Fibroblast of lung (primary cell): ENCODE measurements at regions not wholly inside any gene's neighbourhood (a gene's known extent, or its start where the extent isn't known, plus 50 kb on each side); places are given as distances from the start of the nearest gene placed in this dataset.
"Not testable (repeated sequence)": the region's sequence is repeated elsewhere in the genome, so short reads cannot be mapped to it uniquely, and the experiment has no call there.

Experiments
- DNase-seq, 2 donors: peaks; one replicate each; pipeline versions ENCODE4 v3.0.0 to v3.0.0-alpha.2; 2010; ENCODE audit warnings: low read depth in 2 of 2
- H2AFZ ChIP-seq: 2 replicates; pipeline ENCODE4 v1.5.1; 2012; ENCODE audit warnings: low read length, control low read depth, inconsistent platforms
- H3K27ac ChIP-seq: 2 replicates; pipeline ENCODE4 v1.5.1; 2011; ENCODE audit warnings: low read length, control low read depth; ENCODE audit not compliant: insufficient read depth
- H3K27me3 ChIP-seq: 2 replicates; pipeline ENCODE4 v1.5.1; 2011; ENCODE audit warnings: mild to moderate bottlenecking, low read length; ENCODE audit not compliant: control insufficient read depth, insufficient read depth
- H3K36me3 ChIP-seq: 2 replicates; pipeline ENCODE4 v1.5.1; 2011; ENCODE audit warnings: low read length; ENCODE audit not compliant: control insufficient read depth, insufficient read depth
- H3K4me1 ChIP-seq: 2 replicates; pipeline ENCODE4 v1.5.1; 2011; ENCODE audit warnings: low read length; ENCODE audit not compliant: control insufficient read depth, insufficient read depth; ENCODE audit errors: extremely low read depth
- H3K4me2 ChIP-seq: 2 replicates; pipeline ENCODE4 v1.5.1; 2011; ENCODE audit warnings: low read length, control low read depth; ENCODE audit not compliant: insufficient read depth; ENCODE audit errors: extremely low read depth
- H3K4me3 ChIP-seq, 4 experiments: fragments of 200-600 bp in 1 of 4; sonication (generic) in 1 of 4; replicated peaks in 1 of 4; 2 replicates each; pipeline ENCODE4 v1.5.1; 2011 to 2016; ENCODE audit warnings: low read length in 4 of 4, low read depth in 3 of 4, mild to moderate bottlenecking in 3 of 4, control low read depth in 2 of 4, inconsistent platforms in 1 of 4, mixed read lengths in 1 of 4; ENCODE audit not compliant: insufficient read depth in 1 of 4; ENCODE audit errors: control extremely low read depth in 1 of 4
- H3K79me2 ChIP-seq: 2 replicates; pipeline ENCODE4 v1.5.1; 2012; ENCODE audit warnings: mild to moderate bottlenecking, low read length, inconsistent platforms; ENCODE audit not compliant: control insufficient read depth, insufficient read depth
- H3K9ac ChIP-seq: 2 replicates; pipeline ENCODE4 v1.5.1; 2011; ENCODE audit warnings: mild to moderate bottlenecking, low read length, control low read depth; ENCODE audit not compliant: insufficient read depth
- H3K9me3 ChIP-seq: 2 replicates; pipeline ENCODE4 v1.5.1; 2012; ENCODE audit warnings: low read depth, low read length; ENCODE audit not compliant: control insufficient read depth, insufficient read depth
- H4K20me1 ChIP-seq: 2 replicates; pipeline ENCODE4 v1.5.1; 2011; ENCODE audit warnings: low read length; ENCODE audit not compliant: control insufficient read depth, insufficient read depth; ENCODE audit errors: extremely low read depth
- CTCF ChIP-seq, 2 donors: IDR thresholded peaks in 1 of 2; conservative IDR thresholded peaks in 1 of 2; 1 replicate in 1 of 2; 2 replicates in 1 of 2; pipeline ENCODE4 v1.5.1; 2011 to 2012; ENCODE audit warnings: low read length in 2 of 2, control low read depth in 1 of 2, inconsistent platforms in 1 of 2, low read depth in 1 of 2, mild to moderate bottlenecking in 1 of 2
- EZH2 ChIP-seq: IDR thresholded peaks from 2 replicates; pipeline ENCODE4 v1.5.1; 2012; ENCODE audit warnings: low read length, control low read depth, mild to moderate bottlenecking; ENCODE audit errors: missing control alignments

- peak; percentile 66 to 89 for DNase-seq
- H3K27ac ChIP-seq, result no peak overlapping the region
- H3K79me2 ChIP-seq, result no peaks in the 10 kb centered on the region
- H3K36me3 ChIP-seq, result no peaks in the 10 kb centered on the region
- no peak for TF ChIP-seq CTCF (conservative IDR thresholded peaks at IDR 0.05 in 1 of 2, IDR thresholded peaks at IDR 0.05 in 1 of 2; ENCODE audit: low read depth in 1 of 2, low read length in 2 of 2)
- no peak for TF ChIP-seq EZH2
- no peak overlapping the region for H3K4me3 ChIP-seq
- no peak overlapping the region for H3K9ac ChIP-seq
- no peaks in the 10 kb centered on the region for H3K9me3 ChIP-seq
- H4K20me1 ChIP-seq, result no peaks in the 10 kb centered on the region
- no peak overlapping the region for H2AFZ ChIP-seq
- H3K4me1 ChIP-seq, result peaks cover 9% of the 10 kb centered on the region
- no peaks in the 10 kb centered on the region for H3K27me3 ChIP-seq
- no peak overlapping the region for H3K4me2 ChIP-seq
These were observed 246.2 kb upstream of the PITX2 start for GRCh38 chr4:110869114-110869513.

- Histone ChIP-seq H3K27me3 (no peaks in the 10 kb centered on the region), H4K20me1 (no peaks in the 10 kb centered on the region), H3K36me3 (no peaks in the 10 kb centered on the region), H3K9me3 (no peaks in the 10 kb centered on the region), H3K4me3 (no peak overlapping the region), H3K4me2 (peak overlapping the region; percentile 8), H2AFZ (no peak overlapping the region), H3K27ac (no peak overlapping the region), H3K9ac (no peak overlapping the region), H3K4me1 (peaks cover 9% of the 10 kb centered on the region), H3K79me2 (no peaks in the 10 kb centered on the region)
- no peak for TF ChIP-seq CTCF (conservative IDR thresholded peaks at IDR 0.05 in 1 of 2, IDR thresholded peaks at IDR 0.05 in 1 of 2; ENCODE audit: low read depth in 1 of 2, low read length in 2 of 2)
- no peak for TF ChIP-seq EZH2
- DNase-seq, result peak in 1 of 2 donors; percentile 20
These were observed 247.1 kb upstream of the PITX2 start for GRCh38 chr4:110869862-110870572.

GRCh38 chr4:110876214-110876613 is 253.3 kb upstream of the PITX2 start:
- not testable (repeated sequence) for H2AFZ ChIP-seq, H3K9me3 ChIP-seq, H3K27me3 ChIP-seq, H3K4me2 ChIP-seq, H3K27ac ChIP-seq, H3K36me3 ChIP-seq, H4K20me1 ChIP-seq, DNase-seq, H3K79me2 ChIP-seq, H3K4me1 ChIP-seq, H3K4me3 ChIP-seq, H3K9ac ChIP-seq
